ENCODE measurements at regions not wholly inside any gene's neighbourhood (a gene's known extent, or its start where the extent isn't known, plus 50 kb on each side); places are given as distances from the start of the nearest gene placed in this dataset.

- TF ChIP-seq EZH2 (IDR thresholded peaks at IDR 0.05; ENCODE audit: borderline replicate concordance, low read depth, low read length, severe bottlenecking), result no peak
- TF ChIP-seq, protein P1, sequence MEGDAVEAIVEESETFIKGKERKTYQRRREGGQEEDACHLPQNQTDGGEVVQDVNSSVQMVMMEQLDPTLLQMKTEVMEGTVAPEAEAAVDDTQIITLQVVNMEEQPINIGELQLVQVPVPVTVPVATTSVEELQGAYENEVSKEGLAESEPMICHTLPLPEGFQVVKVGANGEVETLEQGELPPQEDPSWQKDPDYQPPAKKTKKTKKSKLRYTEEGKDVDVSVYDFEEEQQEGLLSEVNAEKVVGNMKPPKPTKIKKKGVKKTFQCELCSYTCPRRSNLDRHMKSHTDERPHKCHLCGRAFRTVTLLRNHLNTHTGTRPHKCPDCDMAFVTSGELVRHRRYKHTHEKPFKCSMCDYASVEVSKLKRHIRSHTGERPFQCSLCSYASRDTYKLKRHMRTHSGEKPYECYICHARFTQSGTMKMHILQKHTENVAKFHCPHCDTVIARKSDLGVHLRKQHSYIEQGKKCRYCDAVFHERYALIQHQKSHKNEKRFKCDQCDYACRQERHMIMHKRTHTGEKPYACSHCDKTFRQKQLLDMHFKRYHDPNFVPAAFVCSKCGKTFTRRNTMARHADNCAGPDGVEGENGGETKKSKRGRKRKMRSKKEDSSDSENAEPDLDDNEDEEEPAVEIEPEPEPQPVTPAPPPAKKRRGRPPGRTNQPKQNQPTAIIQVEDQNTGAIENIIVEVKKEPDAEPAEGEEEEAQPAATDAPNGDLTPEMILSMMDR (IDR thresholded peaks at IDR 0.05; ENCODE audit: borderline replicate concordance, extremely low read depth, low read length, poor library complexity, severe bottlenecking), result no peak
Measured at GRCh38 chr1:238248356-238248755, 357.6 kb upstream of the ZP4 start.

Data from DND-41 (cell line).